EH (cell line): ENCODE measurements at regions not wholly inside any gene's neighbourhood (a gene's known extent, or its start where the extent isn't known, plus 50 kb on each side); places are given as distances from the start of the nearest gene placed in this dataset.
"Not testable (repeated sequence)": the region's sequence is repeated elsewhere in the genome, so short reads cannot be mapped to it uniquely, and the experiment has no call there.

ENCODE experiments used
- DNase-seq: peaks from one replicate; pipeline ENCODE4 v3.0.0-alpha.2; 2015; ENCODE audit warnings: low read depth

DNA sequence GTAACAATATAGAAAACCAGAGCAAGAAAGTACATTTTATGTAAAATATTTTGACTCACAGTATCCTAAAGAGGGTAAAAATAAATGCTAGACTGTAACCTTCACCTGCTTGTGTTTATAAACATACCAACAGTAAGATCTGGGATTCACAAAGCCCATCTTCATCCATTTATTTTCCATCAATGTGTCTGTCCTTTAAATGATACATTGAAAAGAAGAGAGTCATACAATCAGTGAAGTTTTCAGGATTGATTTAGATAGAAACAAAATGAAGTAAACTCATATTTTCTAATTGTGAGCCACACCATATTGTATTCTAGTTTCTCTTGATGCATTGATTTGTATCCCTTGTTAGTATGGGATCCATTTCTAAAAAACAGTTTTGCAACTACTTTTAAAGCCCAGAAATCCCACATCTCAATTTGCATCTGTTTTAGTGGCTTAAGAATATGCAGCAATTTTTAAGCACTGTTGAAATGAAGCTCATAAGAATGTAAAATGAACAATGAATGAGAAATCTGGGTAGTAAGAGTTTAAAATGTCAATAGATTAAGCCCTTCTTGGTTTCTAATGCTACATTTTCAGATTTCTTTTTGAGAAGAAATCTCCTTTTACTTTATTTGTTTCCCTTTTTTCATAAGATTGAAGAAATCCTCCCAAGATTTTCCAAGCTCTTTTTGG, 548.1 kb upstream of the ADGRL2 start:
- no peak for DNase-seq

DNA sequence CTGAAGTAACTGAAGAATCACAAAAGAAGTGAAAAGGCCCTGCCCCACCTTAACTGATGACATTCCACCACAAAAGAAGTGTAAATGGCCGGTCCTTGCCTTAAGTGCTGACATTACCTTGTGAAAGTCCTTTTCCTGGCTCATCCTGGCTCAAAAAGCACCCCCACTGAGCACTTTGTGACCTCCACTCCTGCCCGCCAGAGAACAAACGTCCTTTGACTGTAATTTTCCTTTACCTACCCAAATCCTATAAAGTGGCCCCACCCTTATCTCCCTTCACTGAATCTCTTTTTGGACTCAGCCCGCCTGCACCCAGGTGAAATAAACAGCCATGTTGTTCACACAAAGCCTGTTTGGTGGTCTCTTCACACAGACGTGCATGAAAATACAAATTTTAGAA, 549.9 kb upstream of the ADGRL2 start:
- DNase-seq = not testable (repeated sequence)

DNA sequence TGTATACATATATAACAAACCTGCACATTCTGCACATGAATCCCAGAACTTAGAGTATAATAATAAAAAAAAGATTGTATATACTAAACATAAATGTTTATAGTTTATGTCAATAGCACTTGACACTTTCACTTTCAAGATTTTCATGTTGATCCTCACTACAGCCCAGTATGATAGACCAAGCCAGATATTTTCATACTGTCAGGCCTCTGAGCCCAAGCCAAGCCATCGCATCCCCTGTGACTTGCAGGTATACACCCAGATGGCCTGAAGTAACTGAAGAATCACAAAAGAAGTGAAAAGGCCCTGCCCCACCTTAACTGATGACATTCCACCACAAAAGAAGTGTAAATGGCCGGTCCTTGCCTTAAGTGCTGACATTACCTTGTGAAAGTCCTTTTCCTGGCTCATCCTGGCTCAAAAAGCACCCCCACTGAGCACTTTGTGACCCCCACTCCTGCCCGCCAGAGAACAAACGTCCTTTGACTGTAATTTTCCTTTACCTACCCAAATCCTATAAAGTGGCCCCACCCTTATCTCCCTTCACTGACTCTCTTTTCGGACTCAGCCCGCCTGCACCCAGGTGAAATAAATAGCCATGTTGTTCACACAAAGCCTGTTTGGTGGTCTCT, 555.5 kb upstream of the ADGRL2 start:
- DNase-seq = not testable (repeated sequence)

- DNase-seq = not testable (repeated sequence)
Measured at GRCh38 chr1:81244612-81245011, 556.1 kb upstream of the ADGRL2 start.

DNA sequence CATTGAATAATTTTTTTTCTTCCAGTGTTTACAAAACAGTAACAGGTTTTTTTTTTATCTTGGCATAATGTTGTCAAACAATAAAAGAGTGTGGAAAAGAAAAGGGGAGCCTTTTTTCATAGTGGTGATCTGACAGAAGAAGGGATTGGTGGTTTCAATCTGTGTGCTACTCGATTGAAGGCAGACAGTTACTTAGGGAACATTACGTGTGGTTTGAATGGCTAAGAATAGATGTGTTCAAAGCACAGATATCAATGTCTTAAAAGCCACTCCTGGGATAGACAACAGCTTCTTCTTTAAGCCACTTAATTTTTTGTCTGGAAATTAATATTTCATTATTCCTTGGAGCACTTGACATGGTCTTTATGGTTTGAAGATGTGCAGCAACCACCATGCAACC, 558.6 kb upstream of the ADGRL2 start:
- DNase-seq = no peak

- no peak for DNase-seq
Measured at GRCh38 chr1:81238129-81238528, 562.6 kb upstream of the ADGRL2 start.

GRCh38 chr1:81237473-81238089, 563.2 kb upstream of the ADGRL2 start:
- DNase-seq = no peak

DNA sequence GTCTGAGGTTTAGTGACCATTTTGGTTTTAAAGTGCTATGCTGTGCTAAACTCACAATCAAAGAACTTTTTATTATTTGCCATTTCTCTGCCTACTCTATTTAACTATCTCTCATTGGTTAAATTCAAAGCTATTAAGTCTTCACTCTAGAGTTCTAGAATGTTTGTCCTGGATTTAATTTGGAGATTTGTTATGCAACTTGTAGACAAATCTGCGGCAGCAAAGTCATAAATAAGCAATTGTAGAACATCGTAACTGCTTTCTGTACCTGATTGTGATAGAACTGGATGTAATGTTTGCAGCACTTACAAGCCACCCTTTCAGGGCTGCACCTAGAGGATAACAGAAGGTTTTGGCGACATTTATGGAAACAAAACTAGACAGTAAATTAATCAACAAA, 566.5 kb upstream of the ADGRL2 start:
- DNase-seq = no peak

- no peak for DNase-seq
Measured at GRCh38 chr1:81233591-81233990, 567.1 kb upstream of the ADGRL2 start.

DNA sequence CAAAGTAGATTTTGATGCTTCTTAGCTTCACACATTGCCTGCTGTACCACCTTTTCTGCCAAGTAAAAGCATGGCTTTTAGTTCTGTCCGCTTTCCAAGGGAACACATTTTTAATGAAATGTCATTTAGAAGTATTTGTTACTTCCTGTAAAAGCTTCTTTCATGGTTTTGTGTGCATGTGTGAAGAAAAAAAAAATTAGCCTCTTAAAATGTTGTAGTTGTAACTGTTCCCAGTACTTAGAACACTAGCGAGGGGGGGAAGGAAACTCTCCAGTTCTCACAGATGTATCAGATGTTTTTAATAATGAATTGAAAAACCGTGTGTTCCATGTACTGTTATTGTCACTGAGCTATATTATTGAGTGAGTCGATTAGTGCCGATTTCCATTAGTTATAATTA, 568.3 kb upstream of the ADGRL2 start:
- DNase-seq = peak; percentile 1

DNA sequence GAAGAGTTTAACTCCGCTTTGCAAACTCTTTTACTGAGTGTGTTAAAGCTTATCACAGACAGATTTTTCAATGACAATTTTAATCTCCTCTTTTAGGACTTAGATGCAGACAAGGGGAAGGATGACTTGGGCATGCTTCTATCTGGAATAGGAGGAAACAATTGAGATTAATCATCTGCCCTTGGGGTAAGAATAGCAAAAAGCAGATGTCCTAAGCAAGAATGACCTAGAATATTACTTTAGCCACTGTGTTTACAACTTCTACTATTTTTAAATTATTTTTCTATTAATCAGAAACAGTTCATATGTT, 569.0 kb upstream of the ADGRL2 start:
- peak; percentile 41 for DNase-seq

DNA sequence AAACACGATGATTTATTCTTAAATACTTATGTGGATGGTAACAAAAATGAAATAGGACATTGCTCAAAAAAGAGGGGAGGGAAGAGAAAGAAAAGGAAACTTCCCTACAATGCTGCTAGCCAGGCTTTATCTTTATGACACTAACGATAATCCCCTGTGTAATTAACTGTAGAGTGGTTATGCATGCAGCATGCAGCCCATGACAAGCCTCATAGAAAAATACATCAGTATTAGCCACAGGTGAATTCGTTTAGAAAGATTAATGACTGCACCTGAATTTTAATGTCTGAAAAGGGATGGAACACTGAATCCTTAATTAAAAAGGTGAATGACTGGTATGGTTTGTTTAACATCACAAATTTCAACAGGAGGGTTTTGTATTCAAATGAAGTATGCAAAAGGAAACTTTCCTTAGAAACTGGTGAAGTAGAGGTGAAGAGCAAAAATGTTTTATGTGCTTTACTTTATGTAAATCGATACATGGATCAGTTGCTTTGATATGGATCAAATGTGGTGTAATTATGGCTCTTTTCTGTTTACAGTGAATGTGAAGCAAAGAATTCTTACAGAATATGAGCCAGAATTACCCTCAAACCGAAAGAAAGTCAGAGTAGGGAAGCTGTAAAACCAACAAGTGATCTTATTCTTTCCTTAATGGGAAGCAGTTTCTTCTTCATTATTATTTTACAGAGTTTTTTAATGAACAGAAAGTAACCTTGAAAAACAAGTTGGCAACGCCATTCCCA, 569.6 kb upstream of the ADGRL2 start:
- no peak for DNase-seq

GRCh38 chr1:81228926-81229325, 571.8 kb upstream of the ADGRL2 start:
- DNase-seq = no peak

- DNase-seq = no peak
Measured at GRCh38 chr1:81226603-81226928, 574.2 kb upstream of the ADGRL2 start.

DNA sequence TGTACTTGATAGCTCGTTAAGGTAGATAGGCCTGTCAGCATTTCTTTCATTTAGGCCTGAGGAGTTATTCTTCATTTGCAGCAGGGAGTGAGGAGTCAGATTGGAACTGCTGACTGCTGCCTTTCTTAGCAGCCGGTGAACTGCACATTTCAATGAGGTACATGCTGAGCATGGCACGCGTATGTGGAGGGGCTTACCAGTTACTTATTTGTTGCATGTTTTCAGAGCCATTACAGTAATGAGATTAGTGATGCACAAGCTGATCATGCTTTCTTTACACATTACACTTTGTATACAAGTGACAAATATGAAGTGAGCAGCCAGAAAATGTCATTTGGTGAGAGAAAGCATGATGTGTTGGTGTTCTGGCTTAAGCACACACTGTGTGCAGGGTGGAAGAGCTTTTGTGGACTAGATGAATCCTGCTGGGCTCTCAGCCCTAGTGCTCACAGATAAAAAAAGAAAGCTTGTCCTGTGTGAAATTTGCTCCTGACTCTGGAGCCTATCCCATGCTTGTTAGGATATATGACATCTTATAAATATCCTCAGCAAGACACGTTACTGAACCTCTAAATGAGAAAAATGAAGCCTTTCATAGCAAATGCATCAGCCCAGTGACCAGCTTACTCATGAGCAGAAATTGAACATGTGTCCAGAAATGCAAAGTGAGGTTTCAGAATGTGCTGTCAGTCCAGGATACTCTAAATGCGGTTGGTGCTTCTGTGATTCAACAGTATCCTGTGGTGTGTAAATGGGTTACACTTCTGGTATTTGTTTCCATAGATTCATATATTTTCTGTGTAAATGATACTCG, 574.7 kb upstream of the ADGRL2 start:
- no peak for DNase-seq

- no peak for DNase-seq
Measured at GRCh38 chr1:81224222-81224621, 576.5 kb upstream of the ADGRL2 start.

- DNase-seq = no peak
Measured at GRCh38 chr1:81221564-81221963, 579.2 kb upstream of the ADGRL2 start.

DNA sequence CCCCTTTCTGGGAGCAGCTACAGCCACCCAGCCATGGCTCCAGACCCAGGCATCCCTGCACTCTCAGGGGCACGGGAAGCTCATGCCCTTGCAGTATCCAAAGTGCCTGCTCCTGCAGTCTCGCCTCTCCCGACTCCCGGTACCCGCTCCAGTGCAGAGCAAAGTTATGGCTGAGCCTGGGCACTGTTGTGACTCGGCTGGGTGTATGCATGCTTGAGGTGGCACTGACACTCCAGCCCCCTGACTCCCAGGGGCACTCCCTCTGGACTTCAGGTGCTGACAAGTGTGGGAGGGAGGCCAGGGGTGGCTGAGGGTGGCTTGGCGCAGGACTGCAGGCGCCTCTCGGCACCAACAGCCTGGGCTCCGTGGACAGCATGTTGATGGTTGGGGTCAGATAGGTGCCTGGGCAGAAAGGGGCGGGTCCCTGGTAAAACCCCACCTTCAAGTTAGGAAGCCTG, 580.1 kb upstream of the ADGRL2 start:
- DNase-seq = no peak

GRCh38 chr1:81217058-81217457, 583.7 kb upstream of the ADGRL2 start:
- DNase-seq = no peak

DNA sequence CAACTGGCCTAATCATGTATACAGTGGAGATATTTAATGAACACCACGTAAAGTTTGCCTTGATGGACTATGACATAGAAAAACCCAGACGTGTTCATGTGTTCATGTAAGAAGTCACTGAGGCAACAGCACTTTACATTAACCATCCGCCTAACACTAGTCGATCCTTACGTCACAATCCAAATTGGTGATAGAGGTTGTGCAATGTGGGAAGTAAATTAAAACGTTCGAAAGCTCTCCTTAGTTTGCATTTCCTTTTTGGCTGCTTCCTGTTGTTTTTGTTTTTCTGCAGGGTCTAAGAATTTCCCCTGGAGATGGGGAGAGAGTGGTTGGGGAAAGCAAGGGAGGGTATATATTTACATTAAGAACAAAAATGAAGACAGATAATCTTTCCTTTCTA, 587.5 kb upstream of the ADGRL2 start:
- no peak for DNase-seq

GRCh38 chr1:81209461-81209860, 591.3 kb upstream of the ADGRL2 start:
- no peak for DNase-seq

DNA sequence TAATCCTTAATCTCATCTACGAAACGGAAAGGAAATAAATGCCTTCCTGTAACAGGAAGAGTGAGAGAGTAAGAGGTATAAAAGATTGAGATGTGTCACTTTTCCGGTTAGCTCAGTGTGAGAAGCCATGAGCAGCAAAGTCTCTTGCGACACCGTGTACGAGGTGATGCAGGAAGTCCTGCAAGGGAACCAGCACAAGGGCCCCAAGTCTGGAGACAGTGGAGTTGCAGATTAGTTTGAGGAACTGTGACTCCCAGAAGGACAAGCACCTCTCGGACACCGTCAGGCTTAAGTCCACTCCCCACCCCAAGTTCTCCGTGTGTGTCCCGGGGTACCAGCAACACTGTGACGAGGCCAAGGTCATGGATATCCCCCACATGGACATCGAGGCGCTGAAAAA, 592.3 kb upstream of the ADGRL2 start:
- DNase-seq = no peak
